Activated T-cell treated with anti-CD3 and anti-CD28 coated beads for 48 hours (primary cell): ENCODE measurements at regions not wholly inside any gene's neighbourhood (a gene's known extent, or its start where the extent isn't known, plus 50 kb on each side); places are given as distances from the start of the nearest gene placed in this dataset.

Source experiments
- DNase-seq: peaks from one replicate; pipeline ENCODE4 v3.0.0-alpha.2; 2020; ENCODE audit warnings: low read depth

DNA sequence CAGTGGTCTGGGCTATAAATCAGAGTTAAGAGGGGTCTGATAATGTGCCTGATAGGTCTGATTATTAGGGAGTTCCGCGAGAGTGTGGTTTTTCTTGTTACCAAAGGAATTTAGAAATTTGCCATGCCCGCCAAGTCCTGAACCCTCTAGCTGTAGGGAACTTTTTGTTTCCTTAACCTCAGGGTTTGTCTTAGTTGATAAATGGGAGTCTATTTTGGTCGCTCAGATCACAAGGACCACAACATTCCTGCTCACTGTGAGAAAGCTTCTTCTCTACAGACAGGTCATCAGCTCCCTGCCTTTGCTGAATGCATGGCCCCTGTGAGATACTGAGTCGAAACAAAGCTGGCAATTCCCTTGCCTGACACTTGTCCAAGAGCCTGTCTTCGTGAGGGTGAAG lies 497.8 kb downstream of the HS3ST4 start:
- no peak for DNase-seq

DNA sequence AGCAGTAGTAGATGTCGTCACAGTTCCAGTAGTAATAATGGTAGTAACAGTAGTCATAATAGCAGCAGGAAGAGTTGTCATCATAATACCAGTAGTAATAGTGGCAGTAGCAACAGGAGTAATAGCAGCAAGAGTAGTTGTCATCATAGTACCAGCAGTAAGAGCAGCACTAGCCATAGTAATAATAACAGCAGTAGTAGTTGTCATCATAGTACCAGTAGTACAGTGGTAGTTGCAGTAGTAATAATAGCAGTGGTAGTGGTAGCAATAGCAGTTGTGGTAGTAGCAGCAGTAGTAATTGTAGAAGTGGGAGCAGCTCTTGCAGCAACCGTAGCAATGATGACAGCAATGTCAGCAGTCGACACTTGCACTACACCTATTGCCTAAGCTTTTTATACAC lies 502.8 kb downstream of the HS3ST4 start:
- no peak for DNase-seq

DNA sequence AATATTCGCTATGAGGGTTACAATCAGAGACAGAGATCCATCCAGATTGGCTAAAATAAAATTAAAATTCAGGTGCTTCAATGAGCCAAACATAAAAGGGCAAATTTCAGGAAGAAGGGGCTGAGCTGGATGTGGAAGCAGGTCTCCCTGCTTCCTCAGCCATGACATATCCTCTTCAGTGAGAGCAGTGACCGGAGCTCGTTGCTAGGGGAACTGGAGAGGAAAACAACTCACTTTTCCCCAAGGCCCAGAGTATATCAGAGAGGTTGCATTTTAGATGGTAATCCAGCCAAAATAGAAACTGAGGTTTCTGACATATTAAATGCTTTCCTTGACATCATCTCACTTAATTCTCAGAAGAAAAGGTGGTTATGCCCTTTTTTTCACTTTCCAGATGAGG lies 503.5 kb downstream of the HS3ST4 start:
- DNase-seq: no peak

DNA sequence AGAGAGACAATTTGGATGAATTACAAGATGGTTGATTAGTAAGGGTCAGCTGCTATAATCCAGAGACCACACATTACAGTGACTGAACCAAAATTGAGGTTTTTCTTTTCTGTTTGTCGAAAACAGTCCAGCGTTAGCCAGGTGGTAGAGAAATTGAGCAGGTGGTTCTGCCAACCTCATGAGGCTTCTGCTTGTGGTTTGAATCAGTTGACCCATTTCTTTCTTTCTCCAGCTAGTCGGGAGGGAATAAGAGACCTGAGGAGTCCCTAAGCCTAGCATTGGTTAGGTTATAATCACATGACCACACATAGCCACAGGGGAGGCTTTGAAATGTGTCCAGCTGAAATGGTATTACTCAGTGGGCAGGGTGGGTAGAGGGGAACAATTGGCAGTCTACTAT lies 504.6 kb downstream of the HS3ST4 start:
- DNase-seq: no peak

DNA sequence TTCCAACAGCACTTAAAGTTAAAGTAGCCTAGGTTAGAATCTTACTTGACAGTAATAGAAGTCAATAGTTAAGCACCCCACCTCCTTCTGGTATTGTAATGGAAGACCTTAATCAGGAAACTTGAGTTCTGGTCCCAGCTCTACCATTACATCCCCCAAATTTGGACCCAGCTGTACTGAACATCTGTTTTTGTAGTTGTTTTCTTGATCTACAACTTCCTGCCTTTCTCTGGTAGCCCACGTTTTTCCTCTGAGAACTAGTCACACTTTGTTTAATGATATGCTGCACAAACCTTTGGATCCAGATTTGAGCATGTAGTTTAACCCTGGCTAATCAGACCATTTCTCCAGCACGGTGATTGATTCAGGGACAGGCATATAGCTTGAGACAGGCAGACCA lies 505.0 kb downstream of the HS3ST4 start:
- DNase-seq: no peak

DNA sequence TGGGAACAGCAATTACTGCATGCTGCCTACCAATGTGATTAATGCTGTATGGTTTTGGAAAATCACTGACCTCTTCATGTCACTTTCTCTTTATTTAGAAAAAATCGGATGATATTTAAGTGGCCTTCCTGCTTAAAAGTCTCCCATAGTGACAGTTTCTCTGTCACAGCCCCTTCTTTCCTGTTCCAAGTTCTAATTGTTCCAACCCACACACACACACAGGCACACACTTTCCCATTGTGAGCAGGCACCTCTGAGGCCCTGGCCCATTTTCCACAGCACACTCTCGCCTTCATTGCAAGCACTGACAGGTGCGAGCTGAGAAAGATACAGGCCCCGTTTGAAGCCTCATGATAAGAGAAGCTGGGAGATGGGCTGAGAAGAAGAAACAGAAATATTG lies 505.9 kb downstream of the HS3ST4 start:
- DNase-seq: no peak

DNA sequence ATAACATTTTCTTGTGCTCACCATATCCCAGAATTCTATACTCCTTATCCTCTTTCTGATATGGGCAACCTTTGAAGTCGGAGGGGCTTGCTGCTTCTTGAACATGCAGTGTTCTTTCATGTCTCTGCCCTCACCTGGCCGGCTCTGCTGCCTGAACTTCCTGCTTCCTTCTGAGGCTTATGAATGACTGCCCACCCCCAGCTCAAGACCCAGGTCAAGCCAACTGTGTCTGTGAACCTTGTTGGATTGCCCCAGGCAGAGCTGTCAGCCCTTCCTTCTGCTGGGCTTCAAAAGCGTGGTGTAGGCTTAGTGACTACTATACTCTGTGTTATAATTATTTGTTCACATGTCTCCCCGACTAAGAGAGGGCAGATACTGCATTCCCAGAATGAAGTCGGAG lies 506.5 kb downstream of the HS3ST4 start:
- DNase-seq: no peak

DNA sequence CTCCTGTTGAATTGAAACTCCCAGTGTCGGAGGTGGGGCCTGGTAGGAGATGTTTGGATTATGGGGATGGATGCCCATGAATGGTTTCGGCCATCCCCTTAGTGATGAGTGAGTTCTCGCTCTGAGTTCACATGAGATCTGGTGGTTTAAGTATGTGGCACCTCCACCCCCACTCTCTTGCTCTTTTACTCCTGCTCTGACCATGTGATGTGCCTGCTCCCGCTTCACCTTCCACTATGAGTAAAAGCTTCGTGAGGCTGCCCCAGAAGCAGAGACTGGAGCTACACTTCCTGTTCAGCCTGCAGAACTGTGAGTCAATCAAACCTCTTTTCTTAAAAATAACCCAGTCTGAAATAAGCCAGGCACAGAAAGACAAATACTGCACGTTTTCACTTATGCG lies 512.4 kb downstream of the HS3ST4 start:
- peak; percentile 0 for DNase-seq

GRCh38 chr16:26211542-26211941 lies 519.8 kb downstream of the HS3ST4 start:
- DNase-seq: no peak

GRCh38 chr16:26212599-26212998 lies 520.8 kb downstream of the HS3ST4 start:
- DNase-seq: no peak

- DNase-seq: no peak
Measured at GRCh38 chr16:26214581-26215174, 522.9 kb downstream of the HS3ST4 start.

DNA sequence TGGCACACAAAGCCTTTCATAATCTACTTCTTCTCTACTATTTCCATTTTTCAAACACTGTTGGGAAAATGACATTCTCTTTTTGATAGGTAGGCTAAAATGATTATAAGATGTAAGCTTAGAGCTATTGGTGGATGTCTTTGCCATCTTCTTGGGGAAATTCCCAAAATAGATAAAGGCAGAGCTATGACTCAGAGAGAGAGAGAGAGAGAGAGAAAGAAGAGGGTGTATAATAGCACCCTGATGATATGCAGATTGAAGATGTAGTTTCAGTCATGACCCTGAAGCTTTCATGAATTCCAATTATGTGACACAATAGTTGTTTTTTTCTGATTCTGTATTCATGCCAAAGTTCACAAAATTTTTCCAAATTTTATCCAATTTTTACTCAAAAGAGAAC lies 529.1 kb downstream of the HS3ST4 start:
- no peak for DNase-seq

- DNase-seq: no peak
Measured at GRCh38 chr16:26231647-26232046, 539.9 kb downstream of the HS3ST4 start.

DNA sequence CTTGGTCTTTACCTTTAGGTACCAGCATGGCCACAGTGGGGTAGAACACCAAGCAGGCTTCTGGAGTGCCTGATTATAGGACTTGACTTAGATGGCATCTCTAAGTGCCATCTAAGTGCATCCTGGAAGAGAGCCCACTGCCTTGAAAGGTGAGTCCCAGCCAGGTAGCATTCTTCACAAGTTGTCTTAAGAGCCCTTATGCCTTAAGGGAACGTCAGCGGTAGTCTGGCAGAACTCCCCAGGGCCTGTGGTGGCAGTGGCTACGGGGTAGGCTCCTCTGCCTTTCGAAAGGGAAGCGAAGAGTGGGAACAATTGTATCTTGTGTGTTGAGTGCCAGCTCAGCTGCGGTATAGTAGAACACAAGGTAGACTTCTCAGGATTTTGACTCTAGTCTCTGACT lies 549.0 kb downstream of the HS3ST4 start:
- DNase-seq: no peak

GRCh38 chr16:26247063-26247462 lies 555.3 kb downstream of the HS3ST4 start:
- no peak for DNase-seq

DNA sequence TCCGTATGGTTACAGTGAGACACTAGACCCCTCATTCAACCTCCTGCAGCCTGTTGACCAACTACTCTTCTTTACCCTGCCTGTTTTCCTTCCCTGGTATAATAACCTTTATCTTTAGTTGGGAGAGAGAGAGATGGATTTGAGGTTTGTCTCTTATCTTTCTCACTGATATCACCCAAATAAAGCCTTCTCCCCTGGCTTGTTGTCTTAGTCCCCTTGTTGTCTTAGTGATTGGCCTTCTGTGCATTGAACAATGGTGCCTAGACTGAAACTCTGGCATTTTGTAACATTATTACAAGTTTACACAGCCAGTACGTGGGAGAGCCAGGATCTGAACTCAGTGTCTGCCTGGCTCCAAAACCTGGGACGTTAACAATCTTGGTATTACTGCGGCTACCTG lies 560.8 kb downstream of the HS3ST4 start:
- DNase-seq: no peak

GRCh38 chr16:26261621-26262020 lies 569.9 kb downstream of the HS3ST4 start:
- DNase-seq: no peak

GRCh38 chr16:26263406-26263805 lies 571.6 kb downstream of the HS3ST4 start:
- no peak for DNase-seq

DNA sequence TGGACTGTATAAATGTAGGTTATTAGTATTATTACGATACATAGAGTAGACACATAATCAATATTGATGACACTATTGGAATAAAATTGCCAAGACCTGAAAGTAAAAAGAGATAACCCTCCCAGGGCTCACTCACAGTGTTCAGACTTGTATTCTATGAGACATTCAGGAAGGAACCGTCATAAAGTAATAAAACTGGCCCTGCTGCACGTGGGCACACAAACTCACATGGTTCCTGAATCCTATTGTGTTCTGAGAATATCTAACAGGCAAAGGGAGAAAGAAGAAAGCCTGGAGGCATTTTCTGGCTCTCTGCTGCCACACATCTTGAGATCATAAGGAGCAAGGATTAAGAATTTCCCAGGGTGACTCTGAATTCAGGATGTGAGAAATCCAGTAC lies 575.9 kb downstream of the HS3ST4 start:
- no peak for DNase-seq

GRCh38 chr16:26269673-26270072 lies 577.9 kb downstream of the HS3ST4 start:
- DNase-seq: no peak

- no peak for DNase-seq
Measured at GRCh38 chr16:26273607-26274006, 581.8 kb downstream of the HS3ST4 start.

DNA sequence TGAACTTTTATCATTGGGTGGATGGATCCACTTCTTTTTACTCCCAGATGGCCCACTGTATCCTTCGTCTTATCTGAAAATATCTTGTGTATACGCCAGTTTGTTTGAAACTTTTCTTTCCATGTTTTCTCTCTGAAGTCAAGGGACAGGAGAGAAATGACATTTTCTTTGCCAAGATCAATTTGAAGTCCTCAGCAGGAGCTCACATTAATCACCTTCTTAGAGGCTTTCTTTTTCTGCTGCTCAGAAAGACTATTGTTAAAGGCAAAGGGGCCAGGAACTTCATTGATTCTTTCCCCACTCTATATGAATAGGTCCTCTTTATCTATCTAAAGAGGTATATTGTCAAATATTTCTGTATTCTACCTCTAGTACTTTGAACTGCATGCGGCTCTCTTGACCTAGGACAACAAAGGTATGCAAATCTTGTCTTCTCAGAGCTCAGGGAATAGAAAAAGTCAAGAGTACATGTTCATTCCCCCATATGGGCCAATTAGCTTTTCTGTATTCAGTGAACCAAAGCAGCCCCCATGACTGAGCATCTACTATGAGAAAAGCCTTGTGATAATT lies 583.3 kb downstream of the HS3ST4 start:
- no peak for DNase-seq

GRCh38 chr16:26276289-26276688 lies 584.5 kb downstream of the HS3ST4 start:
- DNase-seq: no peak

DNA sequence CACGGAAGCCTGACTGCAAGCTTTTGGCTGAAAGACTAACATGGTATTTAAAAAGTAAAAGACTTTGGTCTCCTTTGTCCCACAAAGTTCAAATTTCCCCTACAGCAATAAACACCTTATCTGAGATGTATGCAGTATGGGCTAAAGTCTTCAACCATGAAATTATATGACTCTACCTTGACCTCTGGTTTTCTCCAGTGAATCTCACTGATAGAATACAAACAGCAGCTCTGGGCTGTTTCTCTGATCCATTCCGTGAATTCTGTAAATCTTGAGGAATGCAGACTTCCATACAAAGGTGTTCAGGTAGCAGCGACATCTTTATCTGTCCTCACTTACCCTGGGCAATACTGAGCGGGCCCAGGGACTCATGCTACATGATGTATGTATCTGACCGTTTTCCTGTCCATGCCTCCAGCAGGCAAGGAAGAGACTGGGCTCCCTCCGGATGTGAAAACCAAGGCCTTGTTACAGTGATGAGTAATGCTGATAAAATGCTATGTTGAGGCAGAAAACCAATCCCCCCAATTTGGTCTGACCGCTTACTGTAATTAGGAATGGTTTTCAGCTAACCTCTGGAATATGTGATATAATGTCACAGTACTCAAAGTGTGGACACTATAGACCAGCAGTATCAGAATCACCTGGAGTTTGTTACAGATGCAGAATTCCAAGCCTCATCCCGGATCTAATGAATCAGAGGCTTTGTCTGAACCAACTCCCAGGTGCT lies 589.8 kb downstream of the HS3ST4 start:
- no peak for DNase-seq
